ENCODE measurements at regions not wholly inside any gene's neighbourhood (a gene's known extent, or its start where the extent isn't known, plus 50 kb on each side); places are given as distances from the start of the nearest gene placed in this dataset.

- Histone ChIP-seq H2AFZ (ENCODE audit: low read depth, low read length) (no peak overlapping the region), H3K9me3 (replicated peaks; ENCODE audit: control insufficient read depth, insufficient read depth, low read depth, low read length) (no peaks in the 10 kb centered on the region), H3K4me1 (replicated peaks in 1 of 2; ENCODE audit: control insufficient read depth in 2 of 2, insufficient read depth in 2 of 2, low read length in 2 of 2) (no peaks in the 10 kb centered on the region), H3K4me3 (no peak overlapping the region), H3K27me3 (ENCODE audit: control insufficient read depth in 2 of 2, insufficient read depth in 2 of 2, low read length in 2 of 2) (peaks cover 19 to 47% of the 10 kb centered on the region in 2 experiments), H4K20me1 (replicated peaks; ENCODE audit: control insufficient read depth, insufficient read depth, low read length) (no peaks in the 10 kb centered on the region; the same call in 1 of the 2 replicates), H3K27ac (ENCODE audit: extremely low read depth, low read depth, low read length) (no peak overlapping the region), H3K36me3 (ENCODE audit: control insufficient read depth, insufficient read depth, low read length) (no peaks in the 10 kb centered on the region), H3K9me1 (ENCODE audit: control insufficient read depth, insufficient read depth, low read length) (no peaks in the 10 kb centered on the region), H3K9ac (ENCODE audit: insufficient read depth in 1 of 2, low read depth in 2 of 2, low read length in 2 of 2) (no peak overlapping the region), H3K4me2 (ENCODE audit: insufficient read depth, low read length) (no peak overlapping the region), H3K79me2 (ENCODE audit: control insufficient read depth, insufficient read depth, low read length) (no peaks in the 10 kb centered on the region)
- ChIA-PET CTCF (ENCODE audit: low intra/inter-chr PET ratio) (no interaction called here), POLR2A (no interaction called here)
- DNase-seq (ENCODE audit: extremely low read depth in 1 of 4, low spot score in 3 of 4) = no peak
- no peak for ATAC-seq
- BruUV-seq (replicated peaks) = no TSS peak
- intact Hi-C loops (cut with micrococcal nuclease) = no loop called here
- 1% methylated on average over 6 of the region's 6 CpGs for WGBS (ENCODE audit: insufficient coverage, low coverage, missing lambda C conversion rate)
- FAIRE-seq = no peak
- in situ Hi-C loops (cut with MboI) = no loop called here
- TF ChIP-seq MYNN (IDR thresholded peaks at IDR 0.05) = no peak
- no peak for TF ChIP-seq MYNN (CRISPR knock-in tag; IDR thresholded peaks at IDR 0.05)
- TF ChIP-seq SAFB2 (IDR thresholded peaks at IDR 0.05; ENCODE audit: borderline replicate concordance, low read depth, low read length, severe bottlenecking) = no peak
- no peak for TF ChIP-seq CBX3 (IDR thresholded peaks at IDR 0.05; ENCODE audit: borderline replicate concordance in 1 of 2, low read length in 2 of 2)
- TF ChIP-seq ZBTB7A (IDR thresholded peaks at IDR 0.05; ENCODE audit: borderline replicate concordance, control insufficient read depth, low read depth, low read length) = no peak
- no peak for TF ChIP-seq PPARD (CRISPR knock-in tag; IDR thresholded peaks at IDR 0.05)
- TF ChIP-seq, protein P1, sequence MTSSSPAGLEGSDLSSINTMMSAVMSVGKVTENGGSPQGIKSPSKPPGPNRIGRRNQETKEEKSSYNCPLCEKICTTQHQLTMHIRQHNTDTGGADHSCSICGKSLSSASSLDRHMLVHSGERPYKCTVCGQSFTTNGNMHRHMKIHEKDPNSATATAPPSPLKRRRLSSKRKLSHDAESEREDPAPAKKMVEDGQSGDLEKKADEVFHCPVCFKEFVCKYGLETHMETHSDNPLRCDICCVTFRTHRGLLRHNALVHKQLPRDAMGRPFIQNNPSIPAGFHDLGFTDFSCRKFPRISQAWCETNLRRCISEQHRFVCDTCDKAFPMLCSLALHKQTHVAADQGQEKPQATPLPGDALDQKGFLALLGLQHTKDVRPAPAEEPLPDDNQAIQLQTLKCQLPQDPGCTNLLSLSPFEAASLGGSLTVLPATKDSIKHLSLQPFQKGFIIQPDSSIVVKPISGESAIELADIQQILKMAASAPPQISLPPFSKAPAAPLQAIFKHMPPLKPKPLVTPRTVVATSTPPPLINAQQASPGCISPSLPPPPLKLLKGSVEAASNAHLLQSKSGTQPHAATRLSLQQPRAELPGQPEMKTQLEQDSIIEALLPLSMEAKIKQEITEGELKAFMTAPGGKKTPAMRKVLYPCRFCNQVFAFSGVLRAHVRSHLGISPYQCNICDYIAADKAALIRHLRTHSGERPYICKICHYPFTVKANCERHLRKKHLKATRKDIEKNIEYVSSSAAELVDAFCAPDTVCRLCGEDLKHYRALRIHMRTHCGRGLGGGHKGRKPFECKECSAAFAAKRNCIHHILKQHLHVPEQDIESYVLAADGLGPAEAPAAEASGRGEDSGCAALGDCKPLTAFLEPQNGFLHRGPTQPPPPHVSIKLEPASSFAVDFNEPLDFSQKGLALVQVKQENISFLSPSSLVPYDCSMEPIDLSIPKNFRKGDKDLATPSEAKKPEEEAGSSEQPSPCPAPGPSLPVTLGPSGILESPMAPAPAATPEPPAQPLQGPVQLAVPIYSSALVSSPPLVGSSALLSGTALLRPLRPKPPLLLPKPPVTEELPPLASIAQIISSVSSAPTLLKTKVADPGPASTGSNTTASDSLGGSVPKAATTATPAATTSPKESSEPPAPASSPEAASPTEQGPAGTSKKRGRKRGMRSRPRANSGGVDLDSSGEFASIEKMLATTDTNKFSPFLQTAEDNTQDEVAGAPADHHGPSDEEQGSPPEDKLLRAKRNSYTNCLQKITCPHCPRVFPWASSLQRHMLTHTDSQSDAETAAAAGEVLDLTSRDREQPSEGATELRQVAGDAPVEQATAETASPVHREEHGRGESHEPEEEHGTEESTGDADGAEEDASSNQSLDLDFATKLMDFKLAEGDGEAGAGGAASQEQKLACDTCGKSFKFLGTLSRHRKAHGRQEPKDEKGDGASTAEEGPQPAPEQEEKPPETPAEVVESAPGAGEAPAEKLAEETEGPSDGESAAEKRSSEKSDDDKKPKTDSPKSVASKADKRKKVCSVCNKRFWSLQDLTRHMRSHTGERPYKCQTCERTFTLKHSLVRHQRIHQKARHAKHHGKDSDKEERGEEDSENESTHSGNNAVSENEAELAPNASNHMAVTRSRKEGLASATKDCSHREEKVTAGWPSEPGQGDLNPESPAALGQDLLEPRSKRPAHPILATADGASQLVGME (CRISPR knock-in tag; IDR thresholded peaks at IDR 0.05) = no peak
- TF ChIP-seq CSDE1 (IDR thresholded peaks at IDR 0.05) = no peak
- TF ChIP-seq MTA2 (IDR thresholded peaks at IDR 0.05; ENCODE audit: low read depth) = no peak
- TF ChIP-seq, protein P2, sequence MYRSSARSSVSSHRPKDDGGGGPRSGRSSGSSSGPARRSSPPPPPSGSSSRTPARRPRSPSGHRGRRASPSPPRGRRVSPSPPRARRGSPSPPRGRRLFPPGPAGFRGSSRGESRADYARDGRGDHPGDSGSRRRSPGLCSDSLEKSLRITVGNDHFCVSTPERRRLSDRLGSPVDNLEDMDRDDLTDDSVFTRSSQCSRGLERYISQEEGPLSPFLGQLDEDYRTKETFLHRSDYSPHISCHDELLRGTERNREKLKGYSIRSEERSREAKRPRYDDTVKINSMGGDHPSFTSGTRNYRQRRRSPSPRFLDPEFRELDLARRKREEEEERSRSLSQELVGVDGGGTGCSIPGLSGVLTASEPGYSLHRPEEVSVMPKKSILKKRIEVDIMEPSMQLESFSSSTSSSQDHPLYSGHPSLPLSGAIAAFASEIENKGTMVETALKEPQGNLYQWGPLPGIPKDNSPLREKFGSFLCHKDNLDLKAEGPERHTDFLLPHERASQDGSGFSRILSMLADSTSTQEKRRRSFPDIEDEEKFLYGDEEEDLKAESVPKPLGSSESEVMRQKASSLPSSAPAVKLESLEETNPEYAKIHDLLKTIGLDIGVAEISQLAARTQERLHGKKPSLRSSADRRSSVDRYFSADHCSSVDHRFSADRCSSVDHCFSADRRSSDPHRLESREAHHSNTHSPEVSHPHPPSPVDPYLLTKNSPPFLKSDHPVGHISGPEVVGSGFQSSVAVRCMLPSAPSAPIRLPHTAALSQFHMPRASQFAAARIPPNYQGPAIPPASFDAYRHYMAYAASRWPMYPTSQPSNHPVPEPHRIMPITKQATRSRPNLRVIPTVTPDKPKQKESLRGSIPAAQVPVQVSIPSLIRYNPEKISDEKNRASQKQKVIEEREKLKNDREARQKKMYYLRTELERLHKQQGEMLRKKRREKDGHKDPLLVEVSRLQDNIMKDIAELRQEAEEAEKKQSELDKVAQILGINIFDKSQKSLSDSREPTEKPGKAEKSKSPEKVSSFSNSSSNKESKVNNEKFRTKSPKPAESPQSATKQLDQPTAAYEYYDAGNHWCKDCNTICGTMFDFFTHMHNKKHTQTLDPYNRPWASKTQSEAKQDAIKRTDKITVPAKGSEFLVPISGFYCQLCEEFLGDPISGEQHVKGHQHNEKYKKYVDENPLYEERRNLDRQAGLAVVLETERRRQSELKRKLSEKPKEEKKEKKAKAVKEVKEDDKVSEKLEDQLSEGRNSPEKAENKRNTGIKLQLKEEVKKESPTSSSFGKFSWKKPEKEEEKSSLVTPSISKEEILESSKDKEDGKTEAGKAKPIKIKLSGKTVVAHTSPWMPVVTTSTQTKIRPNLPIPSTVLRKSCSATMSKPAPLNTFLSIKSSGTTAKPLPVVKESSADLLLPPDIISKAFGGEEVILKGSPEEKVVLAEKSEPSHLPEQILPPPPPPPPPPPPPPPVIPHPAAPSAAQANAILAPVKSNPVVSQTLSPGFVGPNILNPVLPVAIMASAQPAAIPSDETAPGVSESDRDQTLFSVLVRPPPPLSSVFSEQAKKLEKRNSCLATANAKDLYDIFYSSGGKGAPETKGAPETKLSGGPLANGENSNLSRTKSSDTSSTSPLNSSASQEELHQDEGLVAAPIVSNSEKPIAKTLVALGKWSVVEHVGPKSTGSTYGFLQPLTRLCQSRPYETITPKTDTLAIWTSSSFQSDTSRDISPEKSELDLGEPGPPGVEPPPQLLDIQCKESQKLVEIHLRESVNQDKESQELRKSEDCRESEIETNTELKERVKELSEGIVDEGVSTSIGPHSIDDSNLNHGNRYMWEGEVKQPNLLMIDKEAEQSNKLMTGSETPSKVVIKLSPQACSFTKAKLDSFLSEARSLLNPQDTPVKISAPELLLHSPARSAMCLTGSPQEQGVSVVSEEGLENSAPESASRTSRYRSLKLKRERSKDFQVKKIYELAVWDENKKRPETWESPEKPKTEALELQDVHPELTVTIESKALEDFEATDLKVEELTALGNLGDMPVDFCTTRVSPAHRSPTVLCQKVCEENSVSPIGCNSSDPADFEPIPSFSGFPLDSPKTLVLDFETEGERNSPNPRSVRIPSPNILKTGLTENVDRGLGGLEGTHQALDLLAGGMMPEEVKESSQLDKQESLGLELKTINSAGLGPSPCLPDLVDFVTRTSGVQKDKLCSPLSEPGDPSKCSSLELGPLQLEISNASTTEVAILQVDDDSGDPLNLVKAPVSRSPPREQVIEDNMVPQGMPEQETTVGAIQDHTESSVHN (IDR thresholded peaks at IDR 0.05; ENCODE audit: borderline replicate concordance in 1 of 2, low read depth in 1 of 2) = no peak
Observed at GRCh38 chr2:128632501-128632800, 313.8 kb upstream of the HS6ST1 start.
